ENCODE measurements at regions not wholly inside any gene's neighbourhood (a gene's known extent, or its start where the extent isn't known, plus 50 kb on each side); places are given as distances from the start of the nearest gene placed in this dataset.

DNA sequence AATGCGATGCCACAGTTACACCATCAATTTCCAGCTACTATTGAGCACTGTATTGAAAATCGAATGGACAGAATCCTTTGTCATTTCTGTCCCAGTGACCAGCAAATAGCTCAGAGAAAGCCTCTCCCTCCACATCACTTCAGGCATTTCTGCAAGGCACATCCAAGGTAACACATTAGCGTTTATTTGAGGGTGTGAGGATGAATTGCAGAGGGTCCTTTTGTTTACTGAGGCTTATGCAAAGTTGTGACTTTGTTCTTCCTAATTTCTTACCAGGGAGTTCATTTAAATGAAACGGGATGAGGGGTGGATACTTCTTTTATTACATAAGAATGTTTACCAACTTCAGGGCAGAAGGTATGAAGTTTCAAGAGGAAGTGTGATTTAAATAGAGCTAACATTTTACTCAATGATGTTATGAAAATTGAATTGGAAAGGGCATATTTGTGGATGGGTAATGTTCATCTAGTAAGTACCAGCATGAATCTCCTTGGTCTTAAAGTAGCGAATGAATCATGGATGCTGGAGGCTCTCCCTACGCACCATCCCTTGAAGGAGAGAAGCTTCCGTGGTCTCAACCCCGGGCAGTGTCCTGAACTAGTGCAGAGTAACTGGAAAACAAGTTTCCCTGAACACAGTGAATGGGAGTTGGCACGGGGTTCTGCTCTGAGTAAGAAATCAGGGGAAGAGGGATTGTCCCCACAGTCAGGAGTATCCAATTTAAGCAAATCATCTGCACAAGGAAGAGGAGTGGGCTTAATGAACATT is 756.5 kb downstream of the GALR1 start:
- Mint-ChIP-seq H3K4me1 (no peaks in the 10 kb centered on the region), H3K27ac (no peak overlapping the region), H3K9me3 (peaks cover 19% of the 10 kb centered on the region), H3K4me3 (no peak overlapping the region), H3K36me3 (ENCODE audit: low read depth) (no peaks in the 10 kb centered on the region), H3K27me3 (peaks cover 23% of the 10 kb centered on the region)
- DNase-seq: no peak
- no peak for ATAC-seq

DNA sequence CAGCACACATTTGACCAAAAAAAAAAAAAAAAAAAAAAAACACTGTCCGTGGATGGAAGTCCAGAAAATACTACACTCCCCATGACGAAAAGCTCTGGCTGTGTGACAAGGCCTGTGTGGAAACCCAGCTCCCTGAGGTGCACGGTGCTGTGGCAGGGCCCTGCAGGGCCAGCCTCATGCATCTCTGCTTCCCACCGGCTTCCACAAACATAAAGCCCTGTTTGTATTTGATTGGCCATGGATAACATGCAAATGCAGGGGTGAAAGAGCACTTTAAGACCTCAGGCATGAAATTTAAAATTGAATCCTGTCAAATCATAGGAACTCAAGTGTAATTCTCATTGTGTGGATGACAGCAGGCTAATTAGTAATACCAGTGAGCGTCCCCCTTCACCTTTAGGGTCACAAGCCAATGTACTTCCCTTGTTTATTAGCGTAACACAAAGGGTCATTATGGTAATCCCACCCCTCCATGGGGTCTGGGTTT is 757.2 kb downstream of the GALR1 start:
- no peak overlapping the region for H3K27ac Mint-ChIP-seq
- H3K4me1 Mint-ChIP-seq: no peaks in the 10 kb centered on the region
- H3K27me3 Mint-ChIP-seq: peaks cover 23% of the 10 kb centered on the region
- H3K36me3 Mint-ChIP-seq (ENCODE audit: low read depth): no peaks in the 10 kb centered on the region
- DNase-seq (no peak), ATAC-seq (no peak)
- peaks cover 21% of the 10 kb centered on the region for H3K9me3 Mint-ChIP-seq
- no peak overlapping the region for H3K4me3 Mint-ChIP-seq

DNA sequence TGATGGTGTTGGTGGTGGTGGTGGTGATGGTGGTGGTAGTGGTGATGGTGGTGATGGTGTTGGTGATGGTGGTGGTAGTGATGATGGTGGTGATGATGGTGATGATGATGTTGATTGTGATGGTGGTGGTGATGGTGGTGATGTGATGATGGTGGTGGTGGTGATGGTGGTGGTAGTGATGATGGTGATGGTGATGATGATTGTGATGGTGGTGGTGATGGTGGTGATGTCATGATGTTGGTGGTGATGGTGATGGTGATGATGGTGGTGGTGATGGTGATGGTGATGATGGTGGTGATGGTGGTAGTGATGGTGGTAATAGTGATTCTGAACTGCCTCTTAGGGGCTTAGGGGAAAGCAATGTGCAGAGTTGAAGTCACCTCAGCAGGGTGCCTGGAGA is 760.7 kb downstream of the GALR1 start:
- DNase-seq: no peak
- no peaks in the 10 kb centered on the region for H3K4me1 Mint-ChIP-seq
- no peak overlapping the region for H3K4me3 Mint-ChIP-seq
- H3K27me3 Mint-ChIP-seq: peaks cover 19% of the 10 kb centered on the region
- H3K9me3 Mint-ChIP-seq: peaks cover 19% of the 10 kb centered on the region
- H3K36me3 Mint-ChIP-seq (ENCODE audit: low read depth): no peaks in the 10 kb centered on the region
- H3K27ac Mint-ChIP-seq: no peak overlapping the region
- ATAC-seq: no peak

DNA sequence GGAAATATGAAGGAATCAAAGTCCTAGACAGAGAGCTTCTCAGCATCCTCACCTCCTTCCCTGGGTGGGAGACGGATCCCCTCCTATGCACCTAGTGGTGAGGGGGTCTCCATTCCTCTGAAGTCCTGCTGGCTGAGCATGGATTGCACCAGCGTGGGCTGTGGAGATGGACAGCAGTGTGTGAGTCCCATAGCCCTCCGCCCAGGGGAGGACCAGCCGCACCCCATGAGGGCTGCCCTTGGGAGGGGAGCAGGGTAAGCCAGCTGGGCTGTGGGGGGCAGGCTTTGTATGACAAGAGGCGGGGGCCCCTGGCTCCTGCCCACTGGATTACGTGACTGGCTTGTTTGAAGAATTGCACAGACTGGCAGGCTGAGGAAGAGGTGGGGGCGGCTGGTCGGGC is 768.2 kb downstream of the GALR1 start:
- Mint-ChIP-seq H3K9me3 (peaks cover 3% of the 10 kb centered on the region), H3K27me3 (peaks cover 3% of the 10 kb centered on the region), H3K27ac (no peak overlapping the region), H3K36me3 (ENCODE audit: low read depth) (no peaks in the 10 kb centered on the region), H3K4me1 (no peaks in the 10 kb centered on the region), H3K4me3 (no peak overlapping the region)
- DNase-seq (no peak), ATAC-seq (no peak)

DNA sequence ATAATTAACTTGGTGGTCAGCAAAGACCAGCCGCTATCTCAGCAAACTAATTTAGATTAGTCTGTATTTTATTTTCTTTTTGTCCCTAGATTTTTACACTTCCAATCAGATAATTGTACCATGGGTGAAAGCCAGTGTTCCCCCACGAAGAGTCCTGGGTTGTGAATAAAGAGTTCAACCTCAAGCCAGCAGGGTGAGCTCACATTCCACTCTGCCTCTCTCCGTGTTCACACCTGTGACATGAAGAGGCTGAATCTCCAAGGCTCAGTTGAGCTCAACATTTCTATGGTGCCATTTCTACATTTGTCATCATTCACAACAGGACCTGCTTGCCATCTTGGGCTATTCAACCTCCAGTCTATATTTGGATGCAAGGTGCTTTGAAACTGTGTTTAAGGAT is 771.5 kb downstream of the GALR1 start:
- Mint-ChIP-seq H3K36me3 (ENCODE audit: low read depth) (no peaks in the 10 kb centered on the region), H3K9me3 (no peaks in the 10 kb centered on the region), H3K4me3 (no peak overlapping the region), H3K27ac (no peak overlapping the region), H3K4me1 (no peaks in the 10 kb centered on the region), H3K27me3 (no peaks in the 10 kb centered on the region)
- ATAC-seq: no peak
- DNase-seq: no peak

DNA sequence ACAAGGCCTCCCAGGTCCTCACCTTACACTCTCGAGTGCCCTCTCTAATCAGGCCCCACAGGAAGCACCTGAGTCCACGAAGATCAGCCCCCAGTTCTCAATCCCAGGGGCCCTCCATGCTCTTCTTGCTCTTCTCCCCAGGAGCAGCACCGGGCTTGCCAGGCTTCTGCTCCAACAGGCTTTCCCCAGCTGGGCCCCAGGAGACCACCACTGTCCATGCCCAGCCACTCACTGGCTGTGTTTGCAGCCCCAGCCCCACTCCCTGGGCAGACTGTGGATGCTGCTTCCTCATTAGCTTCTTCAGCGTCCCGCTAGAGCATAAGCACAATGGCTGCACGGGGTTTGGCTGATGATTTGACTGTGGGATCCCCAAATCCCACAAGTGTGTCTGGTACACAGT is 781.9 kb downstream of the GALR1 start:
- no peaks in the 10 kb centered on the region for H3K36me3 Mint-ChIP-seq (ENCODE audit: low read depth)
- no peak overlapping the region for H3K27ac Mint-ChIP-seq
- H3K4me3 Mint-ChIP-seq: no peak overlapping the region
- H3K9me3 Mint-ChIP-seq: no peaks in the 10 kb centered on the region
- H3K4me1 Mint-ChIP-seq: no peaks in the 10 kb centered on the region
- no peak for ATAC-seq
- no peak for DNase-seq
- H3K27me3 Mint-ChIP-seq: no peaks in the 10 kb centered on the region

DNA sequence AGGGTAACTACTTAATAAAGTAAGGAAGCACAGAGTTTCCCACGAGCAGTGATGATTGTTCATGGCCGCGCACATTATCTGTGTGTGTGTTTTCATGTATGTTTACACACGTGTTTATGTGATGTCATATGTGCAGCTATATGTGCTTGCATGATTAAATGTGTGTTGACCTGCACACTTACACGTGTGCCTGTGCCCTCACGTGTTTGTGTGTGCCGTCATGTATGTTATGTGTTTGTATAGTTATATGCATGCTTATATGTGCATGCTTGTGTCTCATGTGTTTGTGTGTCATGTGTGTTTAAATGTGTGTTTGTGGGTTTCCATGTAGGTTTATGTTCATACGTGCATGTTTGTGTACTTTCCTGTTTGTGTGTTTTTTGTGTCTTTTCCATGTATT is 782.3 kb downstream of the GALR1 start:
- H3K36me3 Mint-ChIP-seq (ENCODE audit: low read depth): no peaks in the 10 kb centered on the region
- H3K27me3 Mint-ChIP-seq: no peaks in the 10 kb centered on the region
- no peaks in the 10 kb centered on the region for H3K9me3 Mint-ChIP-seq
- no peak overlapping the region for H3K27ac Mint-ChIP-seq
- no peak overlapping the region for H3K4me3 Mint-ChIP-seq
- DNase-seq: no peak
- H3K4me1 Mint-ChIP-seq: no peaks in the 10 kb centered on the region
- ATAC-seq: no peak

DNA sequence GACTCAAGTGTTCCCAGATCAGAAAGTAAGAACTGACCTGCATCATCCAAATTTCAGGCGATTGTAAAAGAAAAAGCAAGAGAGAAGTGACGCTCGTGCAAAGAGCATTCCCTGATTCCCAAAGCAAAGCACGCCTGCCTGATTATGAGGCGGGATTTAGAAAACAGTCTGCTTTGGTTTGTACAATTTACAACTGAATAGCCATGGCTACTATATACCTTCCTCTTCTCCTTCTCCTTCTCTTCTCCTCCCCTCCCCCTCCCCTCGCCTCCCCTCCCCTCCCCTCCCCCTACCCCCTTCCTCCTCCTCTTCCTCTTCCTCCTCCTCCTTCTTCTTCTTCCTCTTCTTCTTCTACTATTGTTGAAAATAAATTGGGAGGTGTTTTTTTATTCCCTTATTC is 782.9 kb downstream of the GALR1 start:
- Mint-ChIP-seq H3K4me1 (no peaks in the 10 kb centered on the region), H3K27me3 (no peaks in the 10 kb centered on the region), H3K4me3 (no peak overlapping the region), H3K9me3 (peaks cover 2% of the 10 kb centered on the region), H3K36me3 (ENCODE audit: low read depth) (no peaks in the 10 kb centered on the region), H3K27ac (no peak overlapping the region)
- no peak for ATAC-seq
- no peak for DNase-seq

DNA sequence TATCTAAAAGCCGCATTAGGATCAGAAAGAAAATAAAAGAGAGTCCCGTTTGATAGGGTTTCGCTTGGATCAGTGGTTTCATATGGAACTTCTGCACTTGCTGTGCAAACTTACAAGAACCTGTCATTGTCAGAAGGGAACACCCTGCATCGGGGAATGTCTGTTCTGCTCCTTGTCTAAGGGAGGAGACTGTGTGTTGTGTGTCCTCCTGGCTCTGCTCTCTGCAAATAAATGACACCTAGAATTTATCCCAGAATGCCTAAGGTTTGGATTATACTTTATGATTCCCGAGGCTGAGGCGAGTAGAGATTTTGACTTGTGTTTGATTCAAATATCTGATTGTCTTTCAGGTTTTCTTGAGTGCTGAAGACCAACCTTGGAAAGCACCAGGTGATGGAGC is 785.1 kb downstream of the GALR1 start:
- ATAC-seq: no peak
- Mint-ChIP-seq H3K9me3 (peaks cover 8% of the 10 kb centered on the region), H3K27ac (no peak overlapping the region), H3K4me3 (no peak overlapping the region), H3K4me1 (no peaks in the 10 kb centered on the region), H3K27me3 (no peaks in the 10 kb centered on the region), H3K36me3 (ENCODE audit: low read depth) (no peaks in the 10 kb centered on the region)
- DNase-seq: no peak

DNA sequence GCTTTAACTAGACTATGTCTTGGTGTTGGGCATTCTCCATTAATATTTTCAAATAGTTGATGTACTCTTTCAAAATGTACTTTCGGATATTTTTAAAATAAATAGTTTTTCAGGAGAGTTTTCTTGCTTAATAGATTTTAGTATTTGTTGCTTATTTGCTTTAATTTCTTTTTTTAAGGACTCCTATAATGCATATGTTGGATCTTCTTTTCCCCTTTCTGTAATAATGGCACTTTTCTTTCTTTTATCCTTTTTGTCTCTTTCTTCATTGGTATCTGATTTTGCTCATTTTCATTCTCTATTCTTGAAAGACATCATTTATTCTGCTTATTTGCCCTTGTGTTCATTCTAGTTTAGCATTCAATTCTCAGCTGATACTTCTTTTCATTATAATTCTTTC is 791.6 kb downstream of the GALR1 start:
- no peak overlapping the region for H3K4me3 Mint-ChIP-seq
- H3K4me1 Mint-ChIP-seq: no peaks in the 10 kb centered on the region
- H3K9me3 Mint-ChIP-seq: peaks cover 35% of the 10 kb centered on the region
- H3K27me3 Mint-ChIP-seq: no peaks in the 10 kb centered on the region
- ATAC-seq (no peak), DNase-seq (no peak)
- no peaks in the 10 kb centered on the region for H3K36me3 Mint-ChIP-seq (ENCODE audit: low read depth)
- H3K27ac Mint-ChIP-seq: no peak overlapping the region

DNA sequence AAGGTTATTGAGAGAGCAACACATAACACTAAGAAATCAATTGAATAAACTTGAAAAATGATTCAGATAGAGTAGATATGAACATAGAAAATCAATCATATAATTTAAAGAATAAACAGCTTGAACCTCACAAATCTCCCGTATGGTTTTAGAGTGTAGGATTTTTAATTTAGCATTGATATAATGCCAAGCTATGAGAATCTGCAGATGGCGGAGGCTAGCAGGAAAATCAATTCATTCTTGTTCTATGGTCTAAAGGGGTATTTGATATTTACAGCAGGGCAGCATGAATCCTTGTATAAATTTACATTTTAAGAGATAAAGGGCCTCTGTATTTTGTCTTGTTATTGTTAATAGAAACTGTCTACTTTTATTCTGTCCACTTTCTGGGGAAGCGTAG is 797.0 kb downstream of the GALR1 start:
- ATAC-seq (no peak), DNase-seq (no peak)
- no peaks in the 10 kb centered on the region for H3K36me3 Mint-ChIP-seq (ENCODE audit: low read depth)
- no peak overlapping the region for H3K27ac Mint-ChIP-seq
- no peaks in the 10 kb centered on the region for H3K4me1 Mint-ChIP-seq
- peaks cover 15% of the 10 kb centered on the region for H3K9me3 Mint-ChIP-seq
- H3K27me3 Mint-ChIP-seq: no peaks in the 10 kb centered on the region
- H3K4me3 Mint-ChIP-seq: no peak overlapping the region

DNA sequence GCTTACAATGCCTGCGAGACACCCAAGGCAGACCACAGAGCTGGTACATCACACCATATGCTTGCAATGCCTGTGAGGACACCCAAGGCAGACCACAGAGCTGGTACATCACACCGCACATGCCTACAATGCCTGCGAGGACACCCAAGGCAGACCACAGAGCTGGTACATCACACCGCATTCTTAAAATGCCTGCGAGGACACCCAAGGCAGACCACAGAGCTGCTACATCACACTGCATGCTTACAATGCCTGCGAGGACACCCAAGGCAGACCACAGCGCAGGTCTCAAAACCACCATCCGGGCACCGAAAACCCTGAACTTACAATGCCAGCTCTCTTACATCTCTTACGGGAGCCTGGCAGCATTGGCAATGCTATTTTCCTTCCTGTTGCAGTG is 799.6 kb downstream of the GALR1 start:
- Mint-ChIP-seq H3K4me3 (no peak overlapping the region), H3K36me3 (ENCODE audit: low read depth) (no peaks in the 10 kb centered on the region), H3K27me3 (no peaks in the 10 kb centered on the region), H3K4me1 (no peaks in the 10 kb centered on the region), H3K27ac (no peak overlapping the region), H3K9me3 (no peaks in the 10 kb centered on the region)
- ATAC-seq (no peak), DNase-seq (no peak)

DNA sequence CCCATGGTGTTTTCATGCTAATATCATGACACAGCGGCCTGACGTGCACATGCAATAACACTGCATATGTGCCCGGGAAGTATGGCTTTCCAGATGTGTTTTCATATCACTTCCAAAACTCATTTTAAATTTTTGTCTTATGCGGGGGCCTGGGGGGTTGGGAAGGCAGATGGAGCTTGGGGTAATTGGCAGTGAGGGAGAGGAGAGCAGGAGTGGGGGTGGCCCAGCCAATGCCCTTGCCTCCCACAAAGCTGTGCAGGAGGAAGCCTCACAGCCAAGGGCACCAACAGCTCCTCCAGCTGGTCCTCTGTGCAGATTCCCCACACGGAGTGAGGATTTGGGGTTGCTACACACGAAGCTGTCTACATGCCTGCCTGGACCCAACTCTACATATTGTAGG is 805.2 kb downstream of the GALR1 start:
- Mint-ChIP-seq H3K9me3 (no peaks in the 10 kb centered on the region), H3K4me3 (no peak overlapping the region), H3K36me3 (ENCODE audit: low read depth) (no peaks in the 10 kb centered on the region), H3K27me3 (no peaks in the 10 kb centered on the region), H3K27ac (no peak overlapping the region), H3K4me1 (no peaks in the 10 kb centered on the region)
- ATAC-seq (no peak), DNase-seq (no peak)

DNA sequence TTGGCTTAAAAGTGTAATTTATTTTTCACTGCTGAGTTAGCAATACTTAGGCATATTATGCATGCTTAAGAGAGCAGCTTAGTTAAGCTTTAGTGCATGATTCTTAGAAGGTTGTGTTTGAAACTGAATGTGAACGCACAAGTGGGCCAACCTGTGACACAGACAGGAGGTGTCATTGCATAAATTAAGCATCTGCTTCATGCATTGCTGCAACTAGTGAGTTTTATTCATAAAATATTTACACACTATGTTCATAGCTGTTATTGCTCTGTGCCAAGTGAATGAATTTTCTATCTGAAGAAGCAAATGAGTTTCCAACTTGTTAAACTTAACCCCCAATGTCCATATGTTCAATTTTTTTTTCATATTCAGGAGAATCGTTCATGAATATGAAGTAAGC is 806.4 kb downstream of the GALR1 start:
- Mint-ChIP-seq H3K4me1 (no peaks in the 10 kb centered on the region), H3K27ac (no peak overlapping the region), H3K36me3 (ENCODE audit: low read depth) (no peaks in the 10 kb centered on the region), H3K9me3 (no peaks in the 10 kb centered on the region), H3K4me3 (no peak overlapping the region), H3K27me3 (no peaks in the 10 kb centered on the region)
- DNase-seq: no peak
- ATAC-seq: no peak

DNA sequence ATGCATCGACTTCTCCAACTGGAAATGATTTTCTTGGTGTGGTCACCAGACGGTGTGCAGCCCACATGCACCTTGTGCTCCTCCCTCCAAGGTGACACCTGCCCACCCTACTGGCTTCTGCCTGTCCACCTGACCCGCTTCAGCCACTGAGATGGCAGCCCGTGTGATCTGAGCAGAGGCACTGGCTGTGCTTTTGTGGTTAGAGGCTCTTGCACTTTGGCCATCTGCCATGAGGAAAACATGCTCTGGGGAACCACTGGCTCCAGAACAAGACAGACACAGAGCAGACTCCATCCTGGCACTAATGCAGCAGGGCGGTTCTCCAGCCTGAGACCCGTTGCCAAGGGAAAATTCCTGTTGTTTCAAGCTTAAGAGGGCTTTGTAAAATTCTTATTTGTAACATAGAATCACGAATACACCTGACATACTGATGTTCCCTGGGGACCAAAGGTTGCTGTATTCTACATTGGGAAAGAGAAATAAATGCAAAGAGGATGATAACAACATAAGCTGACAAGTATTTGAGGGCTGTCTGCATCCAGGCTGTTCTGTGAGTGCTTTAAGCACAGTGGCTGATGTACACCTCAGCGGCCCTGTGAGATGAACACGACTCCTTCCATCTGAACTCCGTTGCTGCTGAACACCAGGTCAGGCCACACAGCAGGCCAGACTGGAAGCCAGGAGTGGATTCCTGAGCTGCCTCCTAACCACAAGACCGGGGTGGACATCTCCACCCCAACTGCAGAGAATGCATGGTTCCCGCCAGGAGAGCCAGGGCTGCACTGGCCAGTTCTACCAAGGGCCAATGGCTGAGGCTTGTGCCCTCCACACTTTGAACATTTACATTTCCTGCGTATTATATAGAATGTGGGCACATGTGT is 820.4 kb downstream of the GALR1 start:
- Mint-ChIP-seq H3K9me3 (no peaks in the 10 kb centered on the region), H3K36me3 (ENCODE audit: low read depth) (no peaks in the 10 kb centered on the region), H3K4me3 (no peak overlapping the region), H3K27ac (no peak overlapping the region), H3K4me1 (no peaks in the 10 kb centered on the region), H3K27me3 (no peaks in the 10 kb centered on the region)
- DNase-seq (no peak), ATAC-seq (no peak)
